ENCODE measurements at regions not wholly inside any gene's neighbourhood (a gene's known extent, or its start where the extent isn't known, plus 50 kb on each side); places are given as distances from the start of the nearest gene placed in this dataset.
A peak's percentile ranks its signal among the peaks of the same experiment; 100 is the strongest.

- peak; percentile 8 for DNase-seq (ENCODE audit: low spot score)
- no peak overlapping the region for H3K27ac ChIP-seq (replicated peaks; ENCODE audit: low read length)
- WGBS, 2 donors (ENCODE audit: extremely low coverage in 2 of 2, insufficient read length in 2 of 2, insufficient replicate concordance in 1 of 2) = no CpG with 5 or more reads among the region's 2 CpGs
These were observed 339.2 kb upstream of the DCBLD2 start for GRCh38 chr3:99240700-99241099.

GRCh38 chr3:99236576-99236975, 335.1 kb upstream of the DCBLD2 start:
- no peaks in the 10 kb centered on the region for H3K79me1 ChIP-seq (ENCODE audit: low read depth, low read length)
- no peak overlapping the region for H2BK120ac ChIP-seq (ENCODE audit: low read depth, low read length)
- H4K8ac ChIP-seq (ENCODE audit: low read depth, low read length) = no peak overlapping the region
- no peak for DNase-seq (ENCODE audit: low spot score)
- H3K18ac ChIP-seq (ENCODE audit: low read length) = no peak overlapping the region
- H2BK12ac ChIP-seq (ENCODE audit: low read length) = no peak overlapping the region
- no peak overlapping the region for H3K4me2 ChIP-seq (ENCODE audit: insufficient read depth, low read length, poor library complexity, severe bottlenecking)
- no peaks in the 10 kb centered on the region for H3K27me3 ChIP-seq (ENCODE audit: control insufficient read depth in 3 of 3, insufficient read depth in 3 of 3, low read depth in 1 of 3, low read length in 3 of 3)
- H4K91ac ChIP-seq (ENCODE audit: low read depth, low read length, poor library complexity) = no peak overlapping the region
- H3K14ac ChIP-seq (ENCODE audit: low read length) = no peak overlapping the region
- H2AFZ ChIP-seq (ENCODE audit: low read length) = no peak overlapping the region
- H3K27ac ChIP-seq (replicated peaks; ENCODE audit: low read length) = no peak overlapping the region
- no peak overlapping the region for H2BK15ac ChIP-seq (ENCODE audit: low read length)
- no peak overlapping the region for H3K23ac ChIP-seq (ENCODE audit: low read depth, low read length, poor library complexity)
- H3K4me3 ChIP-seq (ENCODE audit: low read length in 2 of 2) = no peak overlapping the region
- H3K9me3 ChIP-seq (replicated peaks in 1 of 2; ENCODE audit: control insufficient read depth in 2 of 2, insufficient read depth in 1 of 2, low read depth in 1 of 2, low read length in 2 of 2) = no peaks in the 10 kb centered on the region
- H2AK5ac ChIP-seq (ENCODE audit: low read depth, low read length) = no peak overlapping the region
- no peak overlapping the region for H3K4ac ChIP-seq (ENCODE audit: low read length)
- H3K9ac ChIP-seq (ENCODE audit: low read depth, low read length, poor library complexity) = no peak overlapping the region
- no peak overlapping the region for H2BK5ac ChIP-seq (ENCODE audit: low read length)
- H3K4me1 ChIP-seq (ENCODE audit: control insufficient read depth in 2 of 2, insufficient read depth in 1 of 2, low read depth in 1 of 2, low read length in 2 of 2) = no peaks in the 10 kb centered on the region
- no peaks in the 10 kb centered on the region for H3K36me3 ChIP-seq (replicated peaks in 1 of 2; ENCODE audit: control insufficient read depth in 2 of 2, insufficient read depth in 2 of 2, low read length in 2 of 2)

More at GRCh38 chr3:99240700-99241099, 339.2 kb upstream of the DCBLD2 start:
- Histone ChIP-seq H2AFZ (ENCODE audit: low read length) (no peak overlapping the region), H3K9ac (ENCODE audit: low read depth, low read length, poor library complexity) (no peak overlapping the region), H3K23ac (ENCODE audit: low read depth, low read length, poor library complexity) (no peak overlapping the region), H3K27me3 (ENCODE audit: control insufficient read depth in 3 of 3, insufficient read depth in 3 of 3, low read depth in 1 of 3, low read length in 3 of 3) (no peaks in the 10 kb centered on the region), H3K14ac (ENCODE audit: low read length) (no peak overlapping the region), H3K79me1 (ENCODE audit: low read depth, low read length) (no peaks in the 10 kb centered on the region), H2BK120ac (ENCODE audit: low read depth, low read length) (no peak overlapping the region), H4K91ac (ENCODE audit: low read depth, low read length, poor library complexity) (no peak overlapping the region), H4K8ac (ENCODE audit: low read depth, low read length) (no peak overlapping the region), H3K4me3 (ENCODE audit: low read length in 2 of 2) (no peak overlapping the region), H2BK12ac (ENCODE audit: low read length) (no peak overlapping the region), H3K36me3 (replicated peaks in 1 of 2; ENCODE audit: control insufficient read depth in 2 of 2, insufficient read depth in 2 of 2, low read length in 2 of 2) (no peaks in the 10 kb centered on the region), H2BK5ac (ENCODE audit: low read length) (no peak overlapping the region), H2AK5ac (ENCODE audit: low read depth, low read length) (no peak overlapping the region), H3K4me1 (ENCODE audit: control insufficient read depth in 2 of 2, insufficient read depth in 1 of 2, low read depth in 1 of 2, low read length in 2 of 2) (no peaks in the 10 kb centered on the region), H2BK15ac (ENCODE audit: low read length) (no peak overlapping the region), H3K9me3 (replicated peaks in 1 of 2; ENCODE audit: control insufficient read depth in 2 of 2, insufficient read depth in 1 of 2, low read depth in 1 of 2, low read length in 2 of 2) (no peaks in the 10 kb centered on the region), H3K18ac (ENCODE audit: low read length) (no peak overlapping the region), H3K4me2 (ENCODE audit: insufficient read depth, low read length, poor library complexity, severe bottlenecking) (no peak overlapping the region), H3K4ac (ENCODE audit: low read length) (no peak overlapping the region)

GRCh38 chr3:99232696-99233095, 331.2 kb upstream of the DCBLD2 start:
- no peak overlapping the region for H2BK120ac ChIP-seq (ENCODE audit: low read depth, low read length)
- H4K91ac ChIP-seq (ENCODE audit: low read depth, low read length, poor library complexity) = no peak overlapping the region
- H3K27ac ChIP-seq (replicated peaks; ENCODE audit: low read length) = no peak overlapping the region
- no peak overlapping the region for H2AFZ ChIP-seq (ENCODE audit: low read length)
- H3K18ac ChIP-seq (ENCODE audit: low read length) = no peak overlapping the region
- no peak for DNase-seq (ENCODE audit: low spot score)
- no peak overlapping the region for H3K4me3 ChIP-seq (ENCODE audit: low read length in 2 of 2)
- no peak overlapping the region for H2AK5ac ChIP-seq (ENCODE audit: low read depth, low read length)
- no peaks in the 10 kb centered on the region for H3K27me3 ChIP-seq (ENCODE audit: control insufficient read depth in 3 of 3, insufficient read depth in 3 of 3, low read depth in 1 of 3, low read length in 3 of 3)
- H2BK5ac ChIP-seq (ENCODE audit: low read length) = no peak overlapping the region
- no peaks in the 10 kb centered on the region for H3K9me3 ChIP-seq (replicated peaks in 1 of 2; ENCODE audit: control insufficient read depth in 2 of 2, insufficient read depth in 1 of 2, low read depth in 1 of 2, low read length in 2 of 2)
- H3K4me1 ChIP-seq (ENCODE audit: control insufficient read depth in 2 of 2, insufficient read depth in 1 of 2, low read depth in 1 of 2, low read length in 2 of 2) = no peaks in the 10 kb centered on the region
- whole genome bisulfite sequencing, 2 donors (ENCODE audit: extremely low coverage in 2 of 2, insufficient read length in 2 of 2, insufficient replicate concordance in 1 of 2) = no CpG with 5 or more reads among the region's 1 CpG
- no peak overlapping the region for H3K23ac ChIP-seq (ENCODE audit: low read depth, low read length, poor library complexity)
- H3K9ac ChIP-seq (ENCODE audit: low read depth, low read length, poor library complexity) = no peak overlapping the region
- H3K4me2 ChIP-seq (ENCODE audit: insufficient read depth, low read length, poor library complexity, severe bottlenecking) = no peak overlapping the region
- no peak overlapping the region for H4K8ac ChIP-seq (ENCODE audit: low read depth, low read length)
- H2BK15ac ChIP-seq (ENCODE audit: low read length) = no peak overlapping the region
- no peaks in the 10 kb centered on the region for H3K36me3 ChIP-seq (replicated peaks in 1 of 2; ENCODE audit: control insufficient read depth in 2 of 2, insufficient read depth in 2 of 2, low read length in 2 of 2)
- no peak overlapping the region for H2BK12ac ChIP-seq (ENCODE audit: low read length)
- H3K14ac ChIP-seq (ENCODE audit: low read length) = no peak overlapping the region
- H3K79me1 ChIP-seq (ENCODE audit: low read depth, low read length) = no peaks in the 10 kb centered on the region
- H3K4ac ChIP-seq (ENCODE audit: low read length) = no peak overlapping the region

GRCh38 chr3:99218468-99218867, 317.0 kb upstream of the DCBLD2 start:
- Histone ChIP-seq H2AK5ac (ENCODE audit: low read depth, low read length) (no peak overlapping the region), H2BK120ac (ENCODE audit: low read depth, low read length) (no peak overlapping the region), H2BK5ac (ENCODE audit: low read length) (no peak overlapping the region), H3K4me2 (ENCODE audit: insufficient read depth, low read length, poor library complexity, severe bottlenecking) (no peak overlapping the region), H4K8ac (ENCODE audit: low read depth, low read length) (no peak overlapping the region), H3K27me3 (ENCODE audit: control insufficient read depth in 3 of 3, insufficient read depth in 3 of 3, low read depth in 1 of 3, low read length in 3 of 3) (no peaks in the 10 kb centered on the region), H3K18ac (ENCODE audit: low read length) (no peak overlapping the region), H3K9ac (ENCODE audit: low read depth, low read length, poor library complexity) (no peak overlapping the region), H3K4ac (ENCODE audit: low read length) (no peak overlapping the region), H3K23ac (ENCODE audit: low read depth, low read length, poor library complexity) (no peak overlapping the region), H3K79me1 (ENCODE audit: low read depth, low read length) (no peaks in the 10 kb centered on the region), H3K27ac (replicated peaks; ENCODE audit: low read length) (no peak overlapping the region), H3K14ac (ENCODE audit: low read length) (no peak overlapping the region), H3K4me3 (ENCODE audit: low read length in 2 of 2) (no peak overlapping the region), H2BK12ac (ENCODE audit: low read length) (no peak overlapping the region), H2AFZ (ENCODE audit: low read length) (no peak overlapping the region), H4K91ac (ENCODE audit: low read depth, low read length, poor library complexity) (no peak overlapping the region), H3K4me1 (ENCODE audit: control insufficient read depth in 2 of 2, insufficient read depth in 1 of 2, low read depth in 1 of 2, low read length in 2 of 2) (no peaks in the 10 kb centered on the region), H3K9me3 (replicated peaks in 1 of 2; ENCODE audit: control insufficient read depth in 2 of 2, insufficient read depth in 1 of 2, low read depth in 1 of 2, low read length in 2 of 2) (no peaks in the 10 kb centered on the region), H3K36me3 (replicated peaks in 1 of 2; ENCODE audit: control insufficient read depth in 2 of 2, insufficient read depth in 2 of 2, low read length in 2 of 2) (no peaks in the 10 kb centered on the region), H2BK15ac (ENCODE audit: low read length) (no peak overlapping the region)
- no CpG with 5 or more reads among the region's 1 CpG for WGBS, 2 donors (ENCODE audit: extremely low coverage in 2 of 2, insufficient read length in 2 of 2, insufficient replicate concordance in 1 of 2)
- no peak for DNase-seq (ENCODE audit: low spot score)
